HG03565 (cell line): ENCODE measurements at regions not wholly inside any gene's neighbourhood (a gene's known extent, or its start where the extent isn't known, plus 50 kb on each side); places are given as distances from the start of the nearest gene placed in this dataset.
"Not testable (repeated sequence)": the region's sequence is repeated elsewhere in the genome, so short reads cannot be mapped to it uniquely, and the experiment has no call there.

Experiments
- ATAC-seq: cut with Tn5 transposase; IDR thresholded peaks from one replicate; pipeline ENCODE4 v1.9.1; 2021; ENCODE audit warnings: mild to moderate bottlenecking, moderate library complexity; ENCODE audit not compliant: unreplicated experiment

DNA sequence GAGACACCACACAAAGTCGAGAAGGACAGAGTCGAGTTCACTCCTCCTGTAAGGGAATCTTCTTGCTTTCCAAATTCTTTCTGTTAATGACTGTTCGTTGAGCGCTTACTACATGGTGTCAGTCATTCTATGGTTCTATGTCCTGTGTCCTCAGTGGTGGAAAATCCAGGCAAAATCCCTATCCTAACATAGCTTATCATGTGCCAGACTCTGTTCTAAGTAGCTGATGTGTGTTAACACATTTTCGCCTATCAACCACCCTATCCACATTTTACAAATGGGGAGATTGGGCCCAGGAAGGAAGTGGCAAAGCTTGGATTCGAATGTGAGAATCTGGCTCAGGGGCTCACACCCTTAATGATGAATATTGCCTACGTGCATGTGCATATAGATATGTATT is 280.1 kb downstream of the GATA3 start:
- ATAC-seq: no peak

DNA sequence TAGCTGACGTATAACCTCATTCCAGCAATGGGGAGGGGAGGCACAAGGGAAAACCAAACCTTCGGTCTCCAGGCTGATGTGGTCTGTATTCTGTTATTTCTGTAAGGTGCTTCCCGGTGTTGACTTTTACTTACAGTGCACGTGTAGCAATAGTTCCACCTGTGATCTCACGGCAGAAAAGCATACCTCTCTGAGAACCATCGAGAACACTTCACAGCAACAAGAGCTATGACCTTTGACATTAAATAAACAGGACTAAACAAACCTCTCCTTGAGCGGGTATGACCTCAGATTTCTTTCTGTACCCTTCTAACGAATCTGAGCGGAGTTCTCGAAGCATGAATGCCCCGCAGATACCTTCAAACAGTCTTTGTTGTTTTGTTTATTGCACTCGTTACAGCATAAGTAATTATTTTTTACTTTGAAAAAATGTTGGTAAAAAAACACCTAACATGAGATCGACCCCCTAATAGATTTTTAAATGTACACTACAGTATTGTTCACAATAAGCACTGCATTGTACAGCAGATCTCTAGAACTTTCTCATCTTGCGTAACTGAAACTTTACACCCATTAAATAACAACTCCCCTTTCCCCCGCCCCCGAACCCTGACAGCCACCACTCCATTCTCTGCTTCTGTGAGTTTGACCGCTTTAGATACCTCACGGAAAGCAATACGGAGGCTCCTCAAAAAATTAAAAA is 282.3 kb downstream of the GATA3 start:
- no peak for ATAC-seq

DNA sequence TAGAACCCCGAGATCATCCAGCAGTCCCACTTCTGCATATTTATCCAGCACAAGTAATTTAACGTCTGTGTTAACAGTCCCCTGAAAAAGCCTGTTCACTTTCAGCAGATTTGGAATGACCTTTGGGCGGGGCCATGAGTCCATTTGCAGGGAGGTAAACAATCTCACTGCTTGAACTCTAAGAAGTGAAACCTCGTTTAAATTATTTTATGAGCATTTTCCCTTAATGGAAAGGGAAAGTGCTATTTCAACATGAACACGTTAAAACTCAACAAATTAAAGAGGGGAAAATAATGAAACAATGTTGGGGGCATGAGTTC is 282.8 kb downstream of the GATA3 start:
- no peak for ATAC-seq

DNA sequence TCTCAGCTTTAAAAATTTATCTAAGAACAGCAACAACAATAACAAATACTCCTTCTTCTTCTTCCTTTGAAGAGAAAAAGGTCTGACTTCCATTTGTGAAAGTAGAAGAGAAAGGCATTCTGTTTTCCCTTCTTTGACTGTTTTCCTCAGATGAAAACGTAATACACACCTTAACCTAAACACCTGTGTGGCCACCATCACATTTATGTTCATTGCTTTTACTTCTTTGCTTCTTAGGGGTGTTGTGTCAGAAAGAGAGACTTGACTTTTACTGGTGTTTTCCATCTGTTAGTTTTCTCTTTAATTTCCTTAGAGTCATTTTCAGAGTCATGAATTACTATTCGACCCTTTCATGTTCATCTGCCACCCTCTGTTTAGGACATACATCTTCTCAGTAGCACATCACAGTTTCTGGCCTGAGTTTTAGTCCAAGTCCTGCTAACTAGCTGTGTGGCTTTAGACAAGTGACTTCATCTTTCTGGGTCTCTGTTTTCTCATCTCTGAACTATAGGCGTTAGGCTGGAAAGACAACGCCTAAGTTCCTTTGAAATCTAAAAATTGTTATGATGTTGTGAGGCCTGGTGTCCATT is 283.8 kb downstream of the GATA3 start:
- ATAC-seq: no peak

DNA sequence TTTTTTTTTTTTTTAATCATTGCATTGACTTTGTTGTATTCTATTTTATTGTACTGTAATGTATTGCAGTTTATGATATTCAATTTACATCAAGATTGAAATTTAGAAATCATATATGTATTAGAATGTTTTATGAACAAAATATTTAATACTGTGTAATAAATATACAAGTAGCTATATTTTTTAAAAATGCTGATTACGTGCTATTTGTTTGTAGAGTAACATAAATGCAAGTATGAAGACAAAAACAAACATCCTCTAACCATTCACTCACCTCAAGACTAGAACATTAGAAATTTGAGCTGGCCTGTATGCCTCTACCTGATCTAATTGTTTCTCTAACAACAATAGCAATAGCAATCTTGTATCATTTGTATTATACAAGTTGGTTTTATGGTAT is 290.3 kb downstream of the GATA3 start:
- ATAC-seq: no peak

DNA sequence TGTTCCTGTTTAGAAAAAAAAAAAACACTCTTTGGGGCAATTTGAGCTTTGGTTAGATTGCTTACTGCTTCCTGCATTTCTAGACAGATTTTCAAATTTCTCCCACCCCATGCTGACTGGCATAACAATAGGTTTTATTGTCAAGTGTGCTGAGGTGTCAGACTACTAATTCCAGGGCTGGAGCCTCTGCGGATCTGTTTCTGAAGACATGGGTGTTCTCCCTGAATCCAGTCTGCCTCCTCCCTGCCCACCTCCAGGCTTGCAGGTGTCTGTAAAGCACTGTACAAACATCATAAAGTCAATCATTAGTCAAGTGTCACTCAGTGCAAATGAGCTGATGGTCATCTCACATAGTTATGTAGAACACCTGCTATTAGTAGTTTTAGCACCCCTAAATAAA is 292.4 kb downstream of the GATA3 start:
- no peak for ATAC-seq

DNA sequence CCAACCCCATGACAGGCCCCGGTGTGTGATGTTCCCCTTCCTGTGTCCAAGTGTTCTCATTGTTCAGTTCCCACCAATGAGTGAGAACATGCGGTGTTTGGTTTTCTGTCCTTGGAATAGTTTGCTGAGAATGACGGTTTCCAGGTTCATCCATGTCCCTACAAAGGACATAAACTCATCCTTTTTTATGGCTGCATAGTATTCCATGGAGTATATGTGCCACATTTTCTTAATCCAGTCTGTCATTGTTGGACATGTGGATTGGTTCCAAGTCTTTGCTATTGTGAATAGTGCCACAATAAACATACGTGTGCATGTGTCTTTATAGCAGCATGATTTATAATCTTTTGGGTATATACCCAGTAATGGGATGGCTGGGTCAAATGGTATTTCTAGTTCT is 293.1 kb downstream of the GATA3 start:
- not testable (repeated sequence) for ATAC-seq

DNA sequence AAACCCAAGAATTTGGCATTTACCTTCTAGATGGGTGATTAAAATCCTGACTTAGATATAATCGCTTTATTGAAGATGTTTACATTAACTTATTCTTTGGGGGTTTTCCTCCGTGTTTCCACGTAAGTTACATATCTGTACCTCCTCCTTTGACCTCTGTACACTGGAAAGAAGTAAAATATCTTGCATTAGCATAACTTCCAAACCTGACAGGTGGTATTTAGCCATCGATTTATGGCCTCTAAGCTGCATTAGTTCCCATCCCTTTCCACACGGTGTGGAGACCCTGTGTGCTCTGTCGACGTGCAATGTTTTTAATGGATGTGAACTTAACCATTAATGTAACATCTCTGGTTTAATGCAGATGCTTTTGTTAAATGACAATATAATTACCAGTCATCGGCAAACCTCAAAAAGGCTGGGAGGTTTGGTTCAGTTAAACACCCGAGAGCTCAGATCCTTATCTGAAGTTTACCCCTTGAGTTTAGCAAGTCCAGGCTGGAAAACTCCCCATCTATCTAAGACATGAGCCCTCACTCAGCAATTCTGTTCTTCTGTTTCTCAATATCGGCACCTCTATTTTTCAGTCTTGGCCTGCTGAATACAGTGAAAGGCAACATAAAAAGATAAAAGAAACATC is 295.2 kb downstream of the GATA3 start:
- ATAC-seq: no peak

DNA sequence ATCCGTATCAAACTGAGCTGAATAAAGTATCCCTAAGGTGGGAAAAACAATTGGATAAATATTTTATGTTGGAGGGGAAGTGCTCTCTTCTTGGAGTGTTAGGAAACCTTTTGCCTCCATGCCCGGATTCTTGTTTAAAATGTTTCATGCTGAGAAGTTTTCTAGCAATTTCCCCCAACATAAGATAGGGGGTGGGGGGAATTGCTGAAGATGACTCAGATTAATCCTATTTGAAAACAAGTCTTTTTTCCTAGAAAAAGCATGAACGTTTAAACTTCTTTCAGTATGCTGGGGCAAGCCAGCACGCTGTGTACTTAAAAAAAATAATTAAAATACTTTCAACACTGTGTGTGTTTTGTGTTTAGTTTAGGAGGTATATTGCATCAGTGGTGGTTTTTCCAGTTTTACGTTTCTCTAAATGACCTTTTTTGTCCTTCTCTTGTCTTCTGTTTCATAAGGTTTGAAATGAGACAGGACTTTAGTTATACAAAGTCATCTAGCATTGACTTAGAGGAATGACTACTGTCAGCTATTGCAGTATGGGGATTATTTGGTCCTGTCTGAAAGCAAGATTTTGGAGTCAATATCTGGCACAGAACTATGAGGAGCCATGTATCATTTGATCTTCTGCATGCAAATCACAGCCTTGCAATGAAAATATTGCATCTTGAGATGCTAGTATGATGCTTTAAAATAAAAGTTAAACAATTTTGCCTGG is 295.9 kb downstream of the GATA3 start:
- ATAC-seq: no peak

DNA sequence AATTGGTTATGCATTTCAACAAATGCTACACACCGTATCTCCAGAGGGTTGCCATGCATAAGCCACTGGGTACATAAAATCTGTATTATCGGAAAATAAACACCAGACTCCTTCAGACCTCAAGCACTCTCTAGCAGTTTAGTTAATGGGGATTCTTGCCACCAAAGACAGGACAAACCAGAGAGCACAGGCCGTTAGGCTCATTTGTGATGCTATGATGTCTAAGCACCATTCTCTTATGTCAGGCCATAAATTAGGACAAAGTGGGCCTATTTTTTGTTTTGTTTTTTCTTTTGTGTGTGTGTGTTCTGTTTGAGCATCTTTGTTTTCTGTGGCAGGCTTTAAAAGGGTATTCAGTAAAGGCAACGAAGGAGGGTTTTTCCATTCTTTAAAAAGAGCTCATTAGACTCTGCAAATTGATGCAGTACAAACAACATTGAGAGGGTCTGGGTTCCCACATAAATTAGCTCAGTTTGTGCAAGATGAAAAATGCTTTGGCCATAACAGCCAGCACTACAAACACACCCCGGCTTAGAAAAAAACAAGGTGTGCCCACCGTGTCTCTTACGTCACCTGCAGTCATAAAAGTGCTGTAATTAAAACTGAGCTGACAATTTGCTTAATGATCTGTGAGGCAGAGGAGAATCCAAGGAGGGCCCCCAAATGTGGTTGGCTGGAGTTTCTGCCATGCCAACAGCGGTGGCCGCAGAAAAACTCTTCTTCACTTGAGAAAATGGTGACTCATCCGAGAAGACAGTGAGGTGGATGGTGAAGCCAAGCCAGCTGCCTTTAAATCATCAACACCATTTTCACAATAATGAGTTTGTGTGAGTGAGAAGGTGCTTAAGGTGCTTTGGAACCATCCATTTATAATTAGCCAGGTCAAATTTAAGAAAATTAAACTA is 297.9 kb downstream of the GATA3 start:
- ATAC-seq: no peak

DNA sequence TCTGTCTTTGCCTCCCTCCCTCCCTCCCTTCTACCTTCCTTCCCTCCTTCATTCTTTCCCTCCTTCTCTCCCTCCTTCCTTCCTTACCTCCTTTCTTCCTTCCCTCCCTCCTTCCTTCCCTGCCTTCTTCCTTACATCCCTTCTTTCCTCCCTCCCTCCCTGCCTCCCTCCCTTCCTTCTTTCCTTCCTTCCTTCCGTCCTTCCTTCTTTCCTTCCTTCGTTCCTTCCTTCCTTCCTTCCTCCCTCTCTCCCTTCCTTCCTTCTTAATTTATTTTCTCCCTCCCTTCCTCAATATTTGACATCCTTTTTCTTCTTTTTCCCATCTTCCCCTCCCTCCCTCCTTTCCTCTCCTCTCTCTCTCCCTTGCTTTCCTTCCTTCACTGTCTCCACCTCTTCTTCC is 301.8 kb downstream of the GATA3 start:
- no peak for ATAC-seq

DNA sequence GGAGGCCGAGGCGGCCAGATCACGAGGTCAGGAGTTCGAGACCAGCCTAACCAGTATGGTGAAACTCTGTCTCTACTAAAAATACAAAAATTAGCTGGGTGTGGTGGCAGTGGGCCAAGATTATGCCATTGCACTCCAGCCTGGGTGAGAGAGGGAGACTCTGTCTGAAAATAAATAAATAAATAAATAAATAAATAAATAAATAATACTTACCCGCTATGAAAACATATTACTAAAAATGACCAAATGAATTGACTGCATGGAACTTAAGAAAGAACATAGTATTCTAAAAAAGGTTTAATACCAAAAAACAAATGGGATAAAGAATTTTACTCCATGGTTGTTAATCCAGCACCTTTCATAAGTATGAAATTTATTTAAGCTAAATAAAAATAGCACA is 305.0 kb downstream of the GATA3 start:
- ATAC-seq: no peak

DNA sequence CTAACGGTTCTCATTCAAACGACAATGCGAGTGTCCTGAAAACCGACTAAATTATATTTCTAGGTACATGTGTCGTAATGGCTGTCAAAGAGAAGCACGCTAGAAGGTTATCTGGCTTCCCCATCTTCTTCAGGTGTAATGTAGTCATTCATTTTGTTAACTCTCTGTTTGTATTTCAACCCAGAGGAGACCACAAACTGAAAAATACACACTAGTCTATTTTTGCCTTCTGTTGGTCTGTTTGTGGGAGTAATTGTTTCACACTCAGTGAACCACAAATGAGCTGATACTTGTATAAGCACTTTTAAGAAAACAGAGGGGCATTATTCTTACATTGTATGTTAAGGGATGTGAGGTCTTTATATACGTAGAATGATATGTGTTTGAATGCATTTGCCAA is 305.9 kb downstream of the GATA3 start:
- peak; percentile 76 for ATAC-seq

DNA sequence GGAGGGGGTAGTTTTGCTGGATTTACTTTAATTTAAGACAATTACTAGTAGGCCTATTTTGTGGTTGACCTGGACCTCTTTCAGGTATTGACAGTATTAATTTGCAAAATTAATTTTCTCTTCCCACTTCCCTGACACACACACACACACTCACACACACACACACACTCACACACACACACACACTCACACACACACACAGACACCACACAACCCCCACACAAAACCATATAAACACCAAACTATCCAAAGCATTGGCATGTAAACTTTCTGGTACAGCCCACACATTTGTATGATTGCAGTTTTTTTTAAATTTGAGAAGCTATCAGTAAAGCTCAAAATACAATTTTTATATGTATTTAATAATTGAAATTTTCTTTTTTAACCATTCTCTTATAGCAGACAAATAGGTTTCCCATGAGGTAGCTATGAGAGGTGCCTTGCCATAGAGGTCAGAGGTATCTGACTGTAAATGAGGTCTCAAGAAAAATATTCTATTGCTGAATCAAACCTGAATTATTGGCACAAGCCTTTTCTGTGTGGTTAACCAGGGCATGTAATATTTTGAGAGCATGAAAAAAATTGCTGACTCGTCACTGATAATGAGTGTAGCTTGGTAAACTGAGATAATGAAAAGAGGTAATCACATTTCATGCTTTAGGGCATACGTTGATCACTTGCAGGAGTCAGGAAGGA is 306.5 kb downstream of the GATA3 start:
- no peak for ATAC-seq

DNA sequence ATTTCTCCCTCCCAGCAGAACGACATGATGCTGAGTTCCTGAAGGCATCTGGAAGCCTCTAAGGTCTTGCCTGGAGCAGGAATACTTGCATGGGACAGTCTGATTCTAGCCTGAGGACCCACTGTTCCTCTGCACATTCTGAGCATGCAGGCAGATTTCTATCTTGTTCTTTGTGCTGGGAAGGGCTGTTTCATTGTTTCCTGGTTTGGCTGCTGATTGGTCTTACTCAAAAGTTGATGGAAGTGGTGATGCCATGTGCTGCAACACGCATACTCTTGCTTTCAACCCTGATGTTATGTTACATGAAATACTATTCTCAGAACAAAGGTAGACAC is 307.0 kb downstream of the GATA3 start:
- no peak for ATAC-seq

DNA sequence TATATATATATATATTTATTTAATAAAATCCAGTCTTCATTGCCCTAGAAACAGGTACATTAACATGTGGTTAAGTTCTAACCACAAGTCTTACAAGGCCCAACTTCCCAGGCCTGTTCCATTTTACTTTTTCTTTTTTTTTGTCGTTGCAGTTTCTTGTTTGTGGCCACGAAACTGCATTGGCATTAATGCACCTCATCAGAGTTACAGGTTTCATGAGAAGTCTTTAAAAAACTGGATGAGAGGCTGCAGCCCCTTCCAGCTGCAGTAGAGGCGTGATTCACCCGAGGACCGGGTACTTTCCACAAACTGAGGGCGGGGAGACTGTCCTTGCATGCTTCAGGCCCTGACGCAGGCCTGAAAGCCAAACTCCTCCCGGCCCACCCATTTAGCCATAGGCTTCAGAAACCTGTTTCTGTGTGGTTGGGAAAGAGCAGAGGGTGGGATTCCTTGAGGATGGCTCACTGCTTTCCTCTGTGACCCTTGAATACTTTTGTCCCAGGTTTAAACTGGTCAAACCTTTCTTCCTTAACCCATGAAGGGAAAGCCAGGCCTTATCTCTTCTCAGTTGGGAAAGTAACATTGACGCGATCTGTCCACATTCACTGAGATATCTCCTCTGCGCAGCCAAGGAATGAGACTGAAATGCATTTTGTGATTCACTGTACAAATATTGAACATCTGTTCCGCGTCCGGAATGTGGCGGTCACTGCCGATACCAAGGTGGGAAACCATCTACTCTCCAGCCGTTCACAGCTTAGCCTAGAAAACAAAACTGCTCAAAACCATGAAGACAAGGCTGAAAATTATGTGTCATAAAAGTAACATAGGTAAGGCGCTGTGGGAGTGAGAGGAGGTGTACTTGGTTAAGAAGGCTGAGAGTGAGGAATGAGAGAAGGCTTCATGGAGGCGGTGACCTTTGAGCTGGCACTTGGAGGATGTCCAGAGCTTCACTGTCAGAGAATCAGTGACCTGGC is 311.7 kb downstream of the GATA3 start:
- ATAC-seq: peak; percentile 31

DNA sequence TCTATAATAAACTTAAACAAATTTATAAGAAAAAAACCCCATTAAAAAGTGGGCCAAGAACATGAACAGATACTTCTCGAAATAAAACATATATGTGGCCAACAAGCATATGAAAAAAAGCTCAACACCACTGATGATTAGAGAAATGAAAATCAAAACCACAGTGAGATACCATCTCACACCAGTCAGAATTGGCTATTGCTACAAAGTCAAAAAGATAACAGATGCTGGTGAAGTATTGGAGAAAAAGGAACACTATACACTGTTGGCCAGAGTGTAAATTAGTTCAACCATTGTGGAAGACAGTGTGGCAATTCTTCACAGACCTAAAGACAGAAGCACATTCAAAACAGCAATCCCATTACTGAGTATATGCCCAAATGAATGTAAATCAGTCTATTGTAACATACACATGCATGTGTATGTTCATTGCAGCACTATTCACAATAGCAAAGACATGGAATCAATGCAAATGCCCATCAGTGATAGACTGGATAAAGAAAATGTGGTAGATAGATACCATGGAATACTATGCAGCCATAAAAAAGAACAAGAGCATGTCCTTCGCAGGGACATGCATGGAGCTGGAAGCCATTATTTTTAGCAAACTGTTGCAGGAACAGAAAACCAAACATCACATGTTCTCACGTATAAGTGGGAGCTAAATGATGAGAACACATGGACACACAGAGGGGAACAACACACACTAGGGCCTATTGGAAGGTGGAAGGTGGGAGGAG is 313.4 kb downstream of the GATA3 start:
- not testable (repeated sequence) for ATAC-seq

DNA sequence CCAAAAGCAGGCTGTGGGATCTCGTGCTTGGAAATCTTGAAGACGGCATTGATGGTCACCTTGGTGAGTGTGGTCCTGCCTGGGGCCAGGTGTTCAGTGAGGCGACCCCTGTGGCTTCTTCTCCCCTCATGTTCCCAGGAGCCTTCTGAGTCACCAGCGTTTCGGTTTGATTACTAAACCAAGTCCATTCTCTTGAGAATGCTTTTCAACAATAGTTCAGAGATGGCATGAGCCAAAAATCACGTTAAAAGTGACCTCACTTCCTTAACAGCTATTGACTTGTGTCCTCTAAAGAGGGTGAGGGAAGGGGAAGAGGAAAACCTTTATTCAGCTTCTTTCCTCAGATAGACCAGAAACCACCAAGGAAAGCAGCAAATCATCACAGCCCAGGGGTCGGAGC is 315.2 kb downstream of the GATA3 start:
- peak; percentile 76 for ATAC-seq

DNA sequence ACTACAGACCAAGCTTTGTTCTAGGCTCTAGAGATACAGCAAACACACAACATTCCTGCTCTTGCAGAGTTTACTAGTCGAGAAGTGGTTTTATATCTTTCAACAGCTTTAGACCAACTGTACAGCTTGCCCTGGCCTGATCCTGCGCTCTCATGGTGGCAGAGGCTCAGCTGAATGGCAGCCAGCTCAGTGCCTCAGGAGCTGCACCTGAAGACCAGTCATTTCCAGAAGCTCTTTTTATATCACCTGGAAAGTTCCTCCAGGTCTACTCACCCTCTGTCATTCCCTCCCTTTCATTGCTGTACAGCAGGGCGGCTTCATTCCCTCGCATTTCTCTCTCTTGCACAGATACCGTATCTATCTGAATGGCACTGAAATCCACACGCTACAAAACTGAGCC is 319.8 kb downstream of the GATA3 start:
- ATAC-seq: no peak
